HCEC 1CT (cell line): ENCODE measurements at regions not wholly inside any gene's neighbourhood (a gene's known extent, or its start where the extent isn't known, plus 50 kb on each side); places are given as distances from the start of the nearest gene placed in this dataset.
A peak's percentile ranks its signal among the peaks of the same experiment; 100 is the strongest.
"Not testable (repeated sequence)": the region's sequence is repeated elsewhere in the genome, so short reads cannot be mapped to it uniquely, and the experiment has no call there.

ENCODE experiments used
- DNase-seq: peaks from one replicate; pipeline ENCODE4 v3.0.0-alpha.2; 2017

DNA sequence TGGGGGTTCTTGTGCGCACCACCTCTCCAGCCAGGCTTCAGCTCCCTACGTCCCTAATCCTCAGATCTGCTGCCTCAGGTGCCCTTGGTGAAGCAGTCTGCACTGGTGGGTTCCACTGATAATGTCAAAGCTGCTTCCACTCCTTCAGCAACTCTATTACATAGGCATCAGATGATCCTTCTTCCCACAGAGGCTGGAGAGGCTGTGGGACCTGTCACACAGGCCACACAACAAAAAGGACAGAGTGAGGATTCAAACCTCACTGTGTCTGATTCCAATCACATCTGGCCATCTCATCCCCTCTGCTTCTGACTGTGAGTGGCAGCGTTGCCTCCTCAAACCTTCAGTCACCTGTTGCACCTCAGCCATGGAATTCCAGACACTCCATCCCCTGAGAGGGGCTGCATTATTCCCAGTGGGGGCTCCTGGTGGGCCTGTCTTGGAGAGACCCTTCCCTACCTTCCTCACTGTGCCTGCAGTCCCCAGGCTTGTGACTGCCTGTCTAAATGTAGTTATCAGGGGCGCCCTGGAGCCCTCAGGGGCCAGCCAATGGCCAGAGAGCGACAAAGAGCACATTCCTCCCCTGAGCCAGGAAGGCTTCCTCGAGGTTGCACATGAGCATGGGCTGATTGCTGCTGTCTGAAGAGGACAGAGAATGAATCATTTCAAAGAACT is 211.4 kb upstream of the ECI2 start:
- no peak for DNase-seq

DNA sequence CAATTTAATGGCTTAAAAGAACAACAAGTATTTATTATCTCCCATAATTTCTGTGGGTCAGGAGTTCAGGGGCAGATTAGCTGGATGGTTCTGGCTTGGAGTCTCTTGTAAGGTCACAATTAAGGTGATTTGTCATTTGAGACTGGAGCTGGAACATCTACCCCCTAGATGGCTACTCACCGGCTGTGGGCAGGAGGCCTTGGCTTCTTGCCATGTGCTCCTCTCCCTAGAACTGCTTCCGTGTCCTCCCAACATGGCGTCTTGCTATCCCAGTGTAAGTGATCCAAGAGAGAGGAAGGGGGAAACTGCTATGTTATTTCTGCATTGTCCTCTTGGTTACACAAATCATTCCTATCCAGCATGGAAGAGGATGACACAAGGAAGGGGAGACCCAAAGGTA is 210.2 kb upstream of the ECI2 start:
- DNase-seq, result no peak

DNA sequence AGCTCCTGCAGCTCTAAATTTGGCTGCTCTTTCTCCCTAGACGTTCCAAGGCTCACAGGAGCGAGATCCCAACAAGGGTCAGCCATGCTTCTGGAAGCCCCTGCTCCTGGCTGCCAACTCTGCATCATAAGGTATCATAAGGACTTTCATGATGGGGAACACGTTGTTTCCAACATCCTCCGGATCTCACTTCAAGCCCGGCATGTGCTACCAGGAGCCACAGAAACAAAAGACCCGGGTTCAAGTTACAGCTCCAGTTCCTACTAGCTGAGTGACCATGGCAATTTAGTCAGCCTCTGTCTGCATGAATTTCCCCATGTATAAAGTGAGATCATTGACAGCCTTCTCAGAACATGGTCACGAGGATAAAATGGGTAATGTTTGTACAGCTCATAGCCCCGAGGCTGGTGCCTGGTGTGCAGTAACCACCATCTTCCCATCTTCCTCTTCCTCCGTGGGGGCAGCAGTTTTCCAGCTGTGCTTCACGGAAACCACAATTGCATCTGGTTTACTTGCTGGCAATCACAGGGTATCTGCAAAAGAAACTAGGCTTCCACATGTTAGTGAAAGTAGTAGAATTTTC is 209.0 kb upstream of the ECI2 start:
- DNase-seq, result no peak

DNA sequence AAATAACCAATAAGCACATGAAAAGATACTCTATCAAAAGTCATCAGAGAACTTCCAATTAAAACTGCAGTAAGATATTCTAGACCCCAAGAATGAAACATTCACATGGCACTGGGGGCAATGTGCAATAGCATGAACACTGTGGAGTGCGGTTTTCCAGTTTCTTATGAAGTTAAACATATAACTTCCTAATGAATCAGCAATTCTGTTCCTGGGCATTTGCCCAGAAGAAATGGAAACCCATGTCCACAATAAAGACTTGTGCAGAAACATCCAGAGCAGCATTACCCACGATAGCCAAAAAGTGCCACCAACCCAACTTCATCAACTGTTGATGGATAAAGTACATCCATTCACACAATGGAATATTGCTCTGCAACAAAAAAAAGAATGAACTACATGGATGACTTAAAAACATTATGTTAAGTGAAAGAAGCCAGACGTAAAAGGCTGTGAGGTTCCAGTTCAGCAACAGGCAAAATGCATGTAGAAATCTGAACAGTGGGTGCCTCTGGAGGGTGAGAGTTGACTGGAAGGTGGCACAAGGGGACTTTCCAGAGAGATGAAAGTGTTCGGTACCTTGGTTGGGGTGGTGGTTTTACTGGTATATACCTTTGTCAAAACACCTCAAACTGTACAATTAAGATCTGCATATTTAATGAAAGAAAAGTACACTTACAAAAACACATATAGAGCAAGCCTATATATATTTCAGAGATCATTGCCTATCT is 207.2 kb upstream of the ECI2 start:
- no peak for DNase-seq

DNA sequence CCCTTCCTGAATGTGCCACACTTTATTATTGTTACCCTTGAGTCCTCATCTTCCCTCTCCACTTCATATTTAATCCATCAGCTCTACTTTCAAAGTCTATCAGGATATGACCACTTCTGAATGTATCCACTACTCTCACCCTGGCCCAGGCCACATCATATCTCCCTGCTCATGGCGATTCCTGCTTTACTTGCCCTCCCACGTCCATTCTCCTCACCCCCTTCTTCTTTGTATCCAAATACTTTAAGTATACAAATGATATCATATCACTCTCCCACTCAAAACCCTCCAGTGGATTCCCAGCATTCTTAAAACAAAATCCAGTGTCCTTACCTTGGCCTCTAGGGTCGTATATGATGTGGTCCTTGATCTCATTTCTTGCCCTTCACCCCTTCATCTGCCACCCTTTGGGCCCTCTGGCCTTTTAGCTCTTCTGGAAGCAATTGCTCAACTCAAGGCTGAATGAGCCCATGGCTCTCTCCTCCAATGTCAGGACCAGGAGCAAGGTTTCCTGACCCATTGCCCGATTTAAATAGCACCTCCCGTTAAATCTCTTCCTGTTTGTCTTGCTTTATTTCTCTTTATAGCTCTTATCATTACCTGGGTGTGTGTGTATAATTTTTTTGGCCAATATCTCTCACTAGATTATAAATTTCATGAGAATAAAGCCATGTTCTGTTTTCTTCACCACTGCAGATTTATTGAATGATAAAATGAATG is 205.9 kb upstream of the ECI2 start:
- no peak for DNase-seq

DNA sequence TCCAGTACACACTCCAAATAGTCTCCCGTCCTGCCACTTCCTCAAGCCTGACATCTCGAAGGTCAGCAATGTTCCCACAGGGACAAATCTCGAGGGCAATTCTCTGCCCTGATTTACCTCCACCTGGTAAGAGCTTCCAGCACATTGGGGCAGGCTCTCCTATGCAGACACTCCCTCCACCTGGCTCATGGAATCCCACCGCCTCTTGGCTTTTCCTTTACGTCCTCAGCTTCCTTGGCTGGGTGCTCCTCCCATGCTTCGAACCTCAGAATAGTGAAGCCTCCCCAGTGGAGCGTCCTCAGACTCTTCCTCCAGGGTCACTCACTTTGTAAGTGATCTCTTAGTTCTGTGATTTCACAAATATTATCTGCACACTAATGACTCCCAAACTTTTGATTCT is 205.2 kb upstream of the ECI2 start:
- DNase-seq, result no peak

DNA sequence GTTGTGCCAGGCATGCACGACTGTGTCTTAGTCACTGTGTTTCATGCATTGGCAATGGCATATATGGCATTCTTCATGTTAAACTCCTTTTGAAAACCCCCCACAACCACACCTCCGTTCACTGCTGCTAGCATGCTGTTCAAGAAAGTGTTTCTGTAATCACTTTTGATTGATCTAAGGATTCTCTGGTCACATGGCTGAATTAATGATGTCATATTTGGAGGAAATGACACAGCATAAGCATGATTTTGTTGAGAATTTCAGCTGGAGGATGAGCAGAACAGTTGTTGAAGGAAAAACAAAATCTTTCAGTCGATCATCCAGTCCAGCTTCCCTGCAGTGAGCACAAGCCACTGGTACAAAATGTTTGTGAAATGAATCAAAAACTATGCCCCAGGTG is 203.5 kb upstream of the ECI2 start:
- no peak for DNase-seq

DNA sequence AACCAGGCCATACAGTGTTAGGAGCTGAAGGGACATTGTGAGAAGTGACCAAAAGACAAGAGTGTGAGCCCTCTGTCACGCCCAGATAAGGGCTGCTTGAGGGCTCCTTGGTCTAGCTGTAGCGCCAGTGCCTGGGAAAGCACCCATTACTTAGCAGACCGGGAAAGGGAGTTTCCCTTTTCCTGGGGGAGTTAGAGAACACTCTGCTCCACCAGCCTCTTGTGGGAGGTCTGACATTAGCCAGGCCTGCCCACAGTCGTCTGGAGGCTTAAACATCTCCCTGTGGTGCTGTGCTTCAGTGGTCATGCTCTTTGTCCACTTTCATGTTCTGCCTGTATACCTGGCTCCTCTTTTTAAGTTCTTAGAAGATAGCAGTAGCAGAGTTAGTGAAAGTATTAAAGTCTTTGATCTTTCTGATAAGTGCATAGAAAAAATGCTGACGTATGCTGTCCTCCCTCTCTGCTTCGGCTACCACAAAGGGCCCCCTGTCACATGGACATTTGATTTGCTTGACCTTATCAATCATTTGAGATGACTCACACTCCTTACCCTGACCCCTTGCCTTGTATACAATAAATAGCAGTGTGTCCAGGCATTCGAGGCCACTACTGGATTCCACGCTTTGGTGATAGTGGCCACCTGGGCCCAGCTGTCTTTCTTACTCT is 201.5 kb upstream of the ECI2 start:
- no peak for DNase-seq

DNA sequence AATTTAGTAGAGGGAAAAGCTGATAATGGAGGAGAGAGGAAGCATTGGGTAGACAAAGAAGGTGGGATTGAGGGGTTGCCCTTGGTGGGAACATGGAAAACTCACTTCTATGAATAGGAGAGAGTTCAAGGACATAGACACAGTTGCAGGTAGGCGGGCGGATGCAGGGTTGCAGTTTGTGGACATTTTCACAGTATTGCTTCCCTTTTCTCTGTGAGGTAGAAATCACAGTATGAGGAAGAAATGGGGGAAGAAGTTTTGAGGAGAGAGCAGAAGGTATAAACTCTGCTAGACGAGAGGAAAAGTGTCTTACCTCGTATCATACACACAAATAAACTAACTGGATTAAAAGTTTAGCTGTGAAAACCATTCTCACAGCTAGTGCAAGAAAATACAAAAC is 200.7 kb upstream of the ECI2 start:
- no peak for DNase-seq

DNA sequence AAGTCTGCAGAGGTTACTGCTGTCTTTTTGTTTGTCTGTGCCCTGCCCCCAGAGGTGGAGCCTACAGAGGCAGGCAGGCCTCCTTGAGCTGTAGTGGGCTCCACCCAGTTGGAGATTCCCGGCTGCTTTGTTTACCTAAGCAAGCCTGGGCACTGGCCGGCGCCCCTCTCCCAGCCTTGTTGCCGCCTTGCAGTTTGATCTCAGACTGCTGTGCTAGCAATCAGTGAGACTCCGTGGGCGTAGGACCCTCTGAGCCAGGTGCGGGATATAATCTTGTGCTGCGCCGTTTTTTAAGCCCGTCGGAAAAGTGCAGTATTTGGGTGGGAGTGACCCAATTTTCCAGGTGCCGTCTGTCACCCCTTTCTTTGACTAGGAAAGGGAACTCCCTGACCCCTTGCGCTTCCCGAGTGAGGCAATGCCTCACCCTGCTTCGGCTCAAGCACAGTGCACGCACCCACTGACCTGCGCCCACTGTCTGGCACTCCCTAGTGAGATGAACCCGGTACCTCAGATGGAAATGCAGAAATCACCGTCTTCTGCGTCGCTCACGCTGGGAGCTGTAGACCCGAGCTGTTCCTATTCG is 198.9 kb upstream of the ECI2 start:
- not testable (repeated sequence) for DNase-seq

DNA sequence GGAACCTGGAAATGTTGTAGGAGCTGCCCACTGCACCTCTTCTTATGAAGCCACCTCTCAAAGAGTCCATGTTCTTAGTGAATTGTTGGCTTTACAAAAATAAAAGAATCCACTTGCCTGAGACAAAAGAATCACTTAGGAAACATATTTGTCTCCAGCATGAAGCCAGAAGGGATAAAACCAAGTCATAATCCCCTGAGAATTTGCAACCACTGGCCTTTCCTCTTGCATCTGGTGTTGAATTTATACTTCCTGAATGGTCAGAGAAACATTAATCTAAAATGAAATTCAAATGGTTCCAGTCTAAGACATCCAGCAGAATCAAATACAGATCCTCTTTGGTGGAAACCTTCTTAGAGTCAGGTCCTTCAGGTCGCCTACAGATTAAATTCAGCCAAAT is 192.5 kb upstream of the ECI2 start:
- DNase-seq, result no peak

DNA sequence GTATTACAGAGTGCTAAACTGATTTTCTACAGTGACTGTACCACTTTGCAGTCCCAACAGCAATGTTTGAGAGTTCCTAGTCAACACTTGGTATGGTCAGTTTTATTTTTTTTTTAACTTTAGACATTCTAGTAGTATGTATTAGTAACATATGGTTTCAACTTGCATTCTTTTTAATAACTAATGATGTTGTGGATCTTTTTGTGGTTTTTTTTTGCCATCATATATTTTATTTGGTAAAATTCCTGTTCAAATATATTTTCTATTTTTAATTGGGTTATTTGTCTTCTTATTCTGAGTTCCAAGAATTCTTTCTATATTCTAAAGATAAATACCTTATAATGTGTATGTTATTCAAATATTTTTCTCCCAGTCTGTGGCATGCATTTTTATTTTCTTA is 189.4 kb upstream of the ECI2 start:
- DNase-seq, result no peak

DNA sequence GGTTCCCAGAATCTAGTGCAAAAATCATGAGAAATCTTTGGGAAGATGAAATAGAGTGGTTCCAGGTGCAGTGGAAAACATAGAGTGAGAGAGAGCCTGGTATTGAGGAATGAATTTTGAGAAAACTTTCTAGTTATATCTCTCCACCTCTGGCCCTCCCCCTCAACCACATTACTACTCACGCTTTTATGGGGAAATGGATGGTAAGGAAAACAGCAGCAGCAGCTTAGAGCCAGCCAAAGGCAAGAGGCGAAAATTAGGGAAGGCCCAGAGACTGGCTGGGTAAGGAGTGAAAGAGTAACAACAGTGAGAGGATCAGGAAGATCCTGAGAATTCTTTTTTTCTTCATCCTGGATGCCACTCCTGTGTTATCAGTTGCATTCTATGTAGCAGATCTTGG is 187.9 kb upstream of the ECI2 start:
- no peak for DNase-seq

DNA sequence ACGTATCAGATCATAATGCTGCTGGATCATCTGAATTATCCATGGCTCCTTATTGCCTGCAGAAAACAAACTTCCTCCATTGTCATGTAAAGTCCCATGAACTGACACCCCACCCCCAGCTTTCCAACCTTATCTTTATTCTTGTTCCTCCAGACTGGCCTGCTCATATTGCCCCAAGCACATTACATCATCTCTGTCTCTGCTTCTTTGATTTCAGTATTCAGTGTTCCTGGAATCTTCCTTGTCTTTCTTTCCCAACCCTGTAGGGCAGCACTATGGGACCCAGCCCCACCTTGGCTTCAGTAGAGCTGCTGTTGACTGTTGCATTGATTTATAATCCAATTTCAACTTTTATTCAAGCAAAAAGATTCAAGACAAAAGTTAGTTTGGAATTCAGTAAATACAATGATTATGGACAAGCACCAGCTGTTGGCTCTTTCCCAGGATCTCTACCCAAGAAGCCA is 187.5 kb upstream of the ECI2 start:
- DNase-seq, result no peak

DNA sequence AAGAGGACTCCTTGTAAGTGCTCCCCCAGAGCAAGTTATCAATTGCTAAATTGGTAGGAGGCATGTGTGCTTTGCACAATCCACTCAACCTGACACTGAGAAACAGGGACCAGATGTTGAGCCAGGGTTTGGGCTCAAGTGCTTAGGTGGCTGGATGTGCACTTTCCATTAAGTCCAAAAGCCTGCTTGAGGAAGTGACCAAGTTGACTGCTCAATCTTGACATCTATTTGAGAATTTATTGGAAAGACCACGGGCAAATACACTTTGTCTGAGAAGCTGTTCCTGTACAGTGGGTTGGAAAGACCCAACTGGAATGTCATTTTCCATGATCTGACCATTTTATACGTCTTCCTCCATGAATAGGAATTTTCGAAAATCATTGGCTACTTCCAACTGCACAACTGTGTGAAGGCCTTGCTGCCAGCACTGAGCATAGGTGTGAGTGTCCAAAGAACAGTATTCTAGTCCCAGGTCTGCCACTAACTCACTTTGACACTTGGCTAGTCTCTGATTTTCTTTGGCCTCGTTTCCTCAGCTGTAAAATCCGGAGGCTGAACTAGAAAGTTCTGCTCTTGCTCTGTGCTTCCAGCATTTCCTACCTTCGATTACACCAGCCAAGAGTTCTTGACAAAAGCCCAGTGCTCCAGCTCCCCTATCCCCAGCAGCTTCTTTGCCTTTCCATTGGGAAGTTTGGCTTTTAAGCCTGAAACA is 186.9 kb upstream of the ECI2 start:
- no peak for DNase-seq

DNA sequence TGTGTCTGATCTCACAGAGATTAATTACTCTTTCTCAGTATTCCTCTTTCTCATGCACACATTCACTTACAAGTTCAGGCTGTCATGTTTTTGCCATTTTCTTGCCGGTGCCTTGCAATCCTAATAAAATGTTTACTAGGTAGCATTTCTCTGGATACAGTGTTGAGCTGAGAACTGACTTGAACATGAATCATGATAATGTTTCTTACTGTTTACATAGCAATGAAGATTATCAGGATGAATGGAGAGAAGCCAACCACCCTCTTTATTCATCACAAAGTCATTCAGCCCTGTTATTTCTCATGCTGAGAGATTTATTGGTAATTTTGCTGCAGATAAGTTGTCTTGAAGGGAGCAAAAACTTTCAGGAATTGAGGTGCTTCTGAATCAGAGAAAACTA is 185.5 kb upstream of the ECI2 start:
- peak; percentile 94 for DNase-seq

DNA sequence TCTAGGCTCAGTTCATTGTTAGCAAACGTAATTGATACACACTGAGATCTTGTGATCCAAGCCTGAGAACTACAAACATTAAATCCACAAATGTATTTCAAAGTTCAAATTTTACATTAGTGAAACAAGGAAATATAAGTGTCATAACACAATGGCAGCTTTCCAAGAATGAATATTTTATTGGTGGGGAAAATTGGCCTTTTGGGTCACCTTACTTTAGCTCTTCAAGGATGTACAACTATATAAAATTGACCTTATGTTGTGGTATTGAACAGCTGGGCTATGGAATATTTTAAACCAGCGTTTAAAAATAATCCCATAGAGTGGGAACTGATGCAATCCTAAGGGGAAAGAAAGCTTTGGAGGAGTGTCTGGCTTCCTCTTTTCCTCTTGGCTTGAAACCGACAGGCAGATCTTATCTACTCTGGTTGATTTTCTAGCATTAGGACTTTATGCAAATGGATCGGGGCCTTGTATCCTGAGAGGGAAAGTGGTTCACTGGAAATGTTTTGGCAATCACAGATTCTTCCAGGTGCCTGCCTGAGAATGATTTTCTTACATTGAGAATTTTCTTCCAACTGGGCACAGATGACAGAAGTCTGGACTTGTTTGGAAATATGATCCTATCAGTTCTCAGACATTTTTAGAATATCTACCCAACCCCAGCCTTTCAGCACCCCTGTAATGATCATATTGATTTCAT is 184.8 kb upstream of the ECI2 start:
- DNase-seq, result peak; percentile 66

DNA sequence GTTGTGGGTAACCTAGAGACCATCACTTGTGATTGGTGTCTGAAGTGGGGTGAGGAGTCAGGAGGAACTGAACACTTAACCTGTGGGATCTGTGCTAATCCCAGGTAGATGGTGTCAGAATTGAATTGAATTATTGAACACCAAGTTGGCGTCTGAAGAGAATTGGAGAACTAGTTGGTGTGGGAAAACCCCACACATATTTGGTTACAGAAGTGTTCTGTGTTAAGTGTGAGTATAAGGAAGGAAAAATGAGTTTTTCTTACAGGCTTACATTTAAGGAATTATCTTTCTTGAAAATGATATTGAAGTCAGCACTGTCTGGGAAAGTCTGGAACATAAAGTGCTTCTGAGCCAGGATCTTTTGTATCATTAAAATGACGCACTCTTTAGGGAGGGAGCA is 182.9 kb upstream of the ECI2 start:
- DNase-seq, result no peak

DNA sequence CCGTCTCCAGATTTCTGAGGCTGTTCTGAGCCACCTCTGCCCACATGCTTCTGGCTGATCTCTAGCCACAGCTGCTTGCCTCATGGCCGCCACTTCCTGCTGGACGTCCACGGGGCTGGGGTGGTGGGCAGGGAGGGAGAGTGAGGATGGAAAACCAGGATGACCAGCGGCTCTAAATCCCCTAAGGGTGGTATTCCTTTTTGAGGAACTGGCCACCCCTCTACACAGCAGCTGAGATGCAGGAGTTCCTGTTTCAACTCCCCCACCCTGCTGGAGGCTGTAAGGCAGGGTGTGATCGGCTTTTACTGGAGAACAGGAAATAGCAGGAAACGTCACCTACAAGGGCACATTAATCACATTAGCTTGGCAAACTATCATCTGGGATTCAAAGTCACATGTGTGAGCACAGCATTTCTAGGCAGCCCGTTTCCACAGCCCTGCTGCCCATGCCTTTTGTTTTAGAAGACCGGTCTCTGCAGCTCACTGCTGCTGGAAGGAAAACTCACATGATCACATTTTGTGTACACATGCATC is 181.6 kb upstream of the ECI2 start:
- peak; percentile 95 for DNase-seq

DNA sequence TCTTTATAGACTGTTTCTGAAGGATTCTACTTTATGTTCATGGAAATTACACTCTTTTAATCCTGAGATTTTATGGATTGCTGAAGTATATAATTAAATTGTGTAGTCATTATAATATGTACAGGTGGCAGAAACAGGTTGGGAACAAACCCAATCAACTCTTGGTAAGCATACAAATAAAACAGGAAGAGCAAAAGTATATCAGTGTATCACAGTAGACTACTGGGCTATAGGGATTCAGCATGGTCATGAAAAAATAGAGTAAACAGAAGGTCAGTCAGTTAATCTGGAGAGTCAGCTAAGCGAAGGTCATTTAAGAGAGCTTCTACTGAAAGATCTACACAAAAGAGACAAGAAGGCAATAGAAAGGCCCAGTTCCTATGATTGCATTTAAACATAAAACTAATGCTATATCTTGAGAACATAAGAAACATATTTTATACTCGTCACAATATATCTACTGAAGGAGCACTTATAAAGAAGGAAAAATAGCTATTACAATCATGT is 178.9 kb upstream of the ECI2 start:
- no peak for DNase-seq
